ENCODE measurements at regions not wholly inside any gene's neighbourhood (a gene's known extent, or its start where the extent isn't known, plus 50 kb on each side); places are given as distances from the start of the nearest gene placed in this dataset.
"Not testable (repeated sequence)": the region's sequence is repeated elsewhere in the genome, so short reads cannot be mapped to it uniquely, and the experiment has no call there.

GRCh38 chr4:170398218-170398617 lies 308.5 kb upstream of the AADAT start:
- no peak for DNase-seq

GRCh38 chr4:170395773-170396172 lies 306.0 kb upstream of the AADAT start:
- DNase-seq, result no peak

GRCh38 chr4:170391066-170391740 lies 301.4 kb upstream of the AADAT start:
- DNase-seq, result no peak

- DNase-seq, result no peak
These were observed 299.7 kb upstream of the AADAT start for GRCh38 chr4:170389411-170389810.

- no peak for DNase-seq
These were observed 298.5 kb upstream of the AADAT start for GRCh38 chr4:170388255-170388654.

- no peak for DNase-seq
These were observed 297.2 kb upstream of the AADAT start for GRCh38 chr4:170386971-170387370.

- no peak for DNase-seq
These were observed 296.8 kb upstream of the AADAT start for GRCh38 chr4:170386511-170386910.

- DNase-seq, result no peak
These were observed 285.0 kb upstream of the AADAT start for GRCh38 chr4:170374770-170375169.

- DNase-seq, result no peak
These were observed 259.2 kb upstream of the AADAT start for GRCh38 chr4:170348945-170349344.

- not testable (repeated sequence) for DNase-seq
These were observed 257.4 kb upstream of the AADAT start for GRCh38 chr4:170347191-170347590.

GRCh38 chr4:170339522-170339921 lies 249.8 kb upstream of the AADAT start:
- DNase-seq, result no peak

- DNase-seq, result no peak
These were observed 246.6 kb upstream of the AADAT start for GRCh38 chr4:170336238-170336775.

GRCh38 chr4:170325599-170325998 lies 235.8 kb upstream of the AADAT start:
- no peak for DNase-seq

GRCh38 chr4:170323623-170324022 lies 233.9 kb upstream of the AADAT start:
- no peak for DNase-seq

- DNase-seq, result no peak
These were observed 217.4 kb upstream of the AADAT start for GRCh38 chr4:170307182-170307581.

- DNase-seq, result no peak
These were observed 216.5 kb upstream of the AADAT start for GRCh38 chr4:170306208-170306607.

GRCh38 chr4:170305627-170306026 lies 215.9 kb upstream of the AADAT start:
- DNase-seq, result no peak

GRCh38 chr4:170281027-170281426 lies 191.3 kb upstream of the AADAT start:
- no peak for DNase-seq

- no peak for DNase-seq
These were observed 188.7 kb upstream of the AADAT start for GRCh38 chr4:170278460-170278859.

GRCh38 chr4:170274616-170275015 lies 184.9 kb upstream of the AADAT start:
- DNase-seq, result no peak

- DNase-seq, result no peak
These were observed 183.2 kb upstream of the AADAT start for GRCh38 chr4:170272959-170273358.

- DNase-seq, result no peak
These were observed 182.0 kb upstream of the AADAT start for GRCh38 chr4:170271723-170272122.

GRCh38 chr4:170270628-170271027 lies 180.9 kb upstream of the AADAT start:
- DNase-seq, result no peak

- no peak for DNase-seq
These were observed 180.2 kb upstream of the AADAT start for GRCh38 chr4:170269950-170270349.

All from right kidney (tissue), 1 donor.